ENCODE measurements at regions not wholly inside any gene's neighbourhood (a gene's known extent, or its start where the extent isn't known, plus 50 kb on each side); places are given as distances from the start of the nearest gene placed in this dataset.

- no peak for DNase-seq
These were observed 221.2 kb upstream of the CLINT1 start for GRCh38 chr5:158080112-158080511.

GRCh38 chr5:158079097-158079496 is 220.2 kb upstream of the CLINT1 start:
- no peak for DNase-seq

- DNase-seq, result peak; percentile 43 to 46
These were observed 216.2 kb upstream of the CLINT1 start for GRCh38 chr5:158074992-158075769.

- no peak for DNase-seq
These were observed 215.6 kb upstream of the CLINT1 start for GRCh38 chr5:158074597-158074991.

GRCh38 chr5:158070859-158071258 is 211.9 kb upstream of the CLINT1 start:
- DNase-seq, result no peak

- no peak for DNase-seq
These were observed 210.9 kb upstream of the CLINT1 start for GRCh38 chr5:158069838-158070237.

GRCh38 chr5:158068964-158069363 is 210.0 kb upstream of the CLINT1 start:
- no peak for DNase-seq

- DNase-seq, result no peak
These were observed 207.1 kb upstream of the CLINT1 start for GRCh38 chr5:158066076-158066475.

- no peak for DNase-seq
These were observed 205.6 kb upstream of the CLINT1 start for GRCh38 chr5:158064334-158065123.

GRCh38 chr5:158063052-158063451 is 204.1 kb upstream of the CLINT1 start:
- DNase-seq, result no peak

GRCh38 chr5:158061451-158061850 is 202.5 kb upstream of the CLINT1 start:
- no peak for DNase-seq

- no peak for DNase-seq
These were observed 201.3 kb upstream of the CLINT1 start for GRCh38 chr5:158060212-158060611.

- DNase-seq, result no peak
These were observed 199.5 kb upstream of the CLINT1 start for GRCh38 chr5:158058208-158059120.

GRCh38 chr5:158056130-158056825 is 197.3 kb upstream of the CLINT1 start:
- no peak for DNase-seq

GRCh38 chr5:158055111-158055501 is 196.2 kb upstream of the CLINT1 start:
- no peak for DNase-seq

- DNase-seq, result no peak
These were observed 195.5 kb upstream of the CLINT1 start for GRCh38 chr5:158054223-158055110.

- no peak for DNase-seq
These were observed 192.1 kb upstream of the CLINT1 start for GRCh38 chr5:158051036-158051435.

- no peak for DNase-seq
These were observed 191.5 kb upstream of the CLINT1 start for GRCh38 chr5:158050421-158050820.

- no peak for DNase-seq
These were observed 190.5 kb upstream of the CLINT1 start for GRCh38 chr5:158049459-158049858.

GRCh38 chr5:158045696-158046095 is 186.8 kb upstream of the CLINT1 start:
- DNase-seq, result no peak

- DNase-seq, result no peak
These were observed 181.0 kb upstream of the CLINT1 start for GRCh38 chr5:158039911-158040347.
